NCI-H2196 treated with DMSO at 0.1 percent for 48 hours (cell line): ENCODE measurements at regions not wholly inside any gene's neighbourhood (a gene's known extent, or its start where the extent isn't known, plus 50 kb on each side); places are given as distances from the start of the nearest gene placed in this dataset.

Experiments
- DNase-seq: peaks from one replicate; lab custom pipeline; 2025; ENCODE audit not compliant: unreplicated experiment; lab: John Stamatoyannopoulos, UW

- DNase-seq = no peak
Observed at GRCh38 chr17:413706-414380, 61.2 kb upstream of the RPH3AL start.

GRCh38 chr17:413016-413350 lies 60.4 kb upstream of the RPH3AL start:
- no peak for DNase-seq

GRCh38 chr17:412211-413015 lies 59.8 kb upstream of the RPH3AL start:
- DNase-seq = peak; percentile 24

GRCh38 chr17:411421-412120 lies 59.0 kb upstream of the RPH3AL start:
- no peak for DNase-seq

- no peak for DNase-seq
Observed at GRCh38 chr17:410543-411401, 58.2 kb upstream of the RPH3AL start.

- DNase-seq = peak; percentile 93
Observed at GRCh38 chr17:409848-410542, 57.4 kb upstream of the RPH3AL start.

- DNase-seq = no peak
Observed at GRCh38 chr17:409308-409847, 56.8 kb upstream of the RPH3AL start.

GRCh38 chr17:404703-405102 lies 52.1 kb upstream of the RPH3AL start:
- DNase-seq = no peak
